IMR-90 (cell line): ENCODE measurements at regions not wholly inside any gene's neighbourhood (a gene's known extent, or its start where the extent isn't known, plus 50 kb on each side); places are given as distances from the start of the nearest gene placed in this dataset.

ENCODE experiments used
- ATAC-seq: fragments of 200-7000 bp; cut with Tn5 transposase; 2 replicates; pipeline ENCODE4 v1.9.1; 2020; ENCODE audit warnings: low read depth, mild to moderate bottlenecking, moderate library complexity
- BruUV-seq: library from RNA; stranded (reverse); fragments of 400-500 nt; replicated peaks from 2 replicates; lab custom pipeline; 2021; lab: Mats Ljungman, UMichigan
- CTCF ChIA-PET: fragments of 300-600 bp; formaldehyde crosslinking; extraction: SDS; loops from one replicate; lab custom pipeline; 2021; ENCODE audit warnings: antibody characterized with exemption; lab: Yijun Ruan, JAX
- POLR2A ChIA-PET: fragments of 300-600 bp; sonication (Branson Sonifier 250); formaldehyde crosslinking; loops from one replicate; lab custom pipeline; 2022; ENCODE audit warnings: antibody characterized with exemption; ENCODE audit not compliant: unreplicated experiment; lab: Charles Lee
- DNase-seq: peaks from one replicate; pipeline ENCODE4 v3.0.0; 2013
- H2AFZ ChIP-seq: replicated peaks from 2 replicates; pipeline ENCODE3; 2013; ENCODE audit warnings: low read length, mild to moderate bottlenecking; ENCODE audit not compliant: poor library complexity
- H2AK5ac ChIP-seq: 2 replicates; pipeline ENCODE4 v1.6.1; 2013; ENCODE audit warnings: low read depth, low read length, inconsistent platforms
- H2AK9ac ChIP-seq: replicated peaks from 2 replicates; pipeline ENCODE3; 2013; ENCODE audit warnings: mild to moderate bottlenecking, low read depth, low read length, moderate library complexity; ENCODE audit not compliant: poor library complexity
- H2BK120ac ChIP-seq: 2 replicates; pipeline ENCODE4 v1.6.1; 2013; ENCODE audit warnings: low read depth, low read length, inconsistent platforms
- H2BK15ac ChIP-seq: 3 replicates; pipeline ENCODE4 v1.6.1; 2013; ENCODE audit warnings: low read depth, low read length, inconsistent platforms
- H2BK20ac ChIP-seq: 2 replicates; pipeline ENCODE4 v1.6.1; 2013; ENCODE audit warnings: low read depth, mild to moderate bottlenecking, inconsistent platforms, low read length, moderate library complexity
- H2BK5ac ChIP-seq: 2 replicates; pipeline ENCODE4 v1.6.1; 2013; ENCODE audit warnings: mild to moderate bottlenecking, low read depth, low read length, inconsistent platforms; ENCODE audit not compliant: poor library complexity, severe bottlenecking
- H3K14ac ChIP-seq: replicated peaks from 2 replicates; pipeline ENCODE4 v1.6.1; 2013; ENCODE audit warnings: low read depth, low read length, inconsistent platforms
- H3K18ac ChIP-seq: 2 replicates; pipeline ENCODE4 v1.6.1; 2013; ENCODE audit warnings: low read depth, low read length, control low read depth
- H3K23ac ChIP-seq: 2 replicates; pipeline ENCODE4 v1.6.1; 2013; ENCODE audit warnings: low read depth, low read length, inconsistent platforms
- H3K27ac ChIP-seq: 2 replicates; pipeline ENCODE4 v1.5.1; 2013; ENCODE audit warnings: mild to moderate bottlenecking, control low read depth, low read length; ENCODE audit not compliant: insufficient read depth
- H3K27me3 ChIP-seq: 2 replicates; pipeline ENCODE4 v1.6.1; 2013; ENCODE audit warnings: low read length; ENCODE audit not compliant: control insufficient read depth, insufficient read depth
- H3K36me3 ChIP-seq: 2 replicates; pipeline ENCODE4 v1.6.1; 2013; ENCODE audit warnings: low read length, mixed read lengths; ENCODE audit not compliant: control insufficient read depth, insufficient read depth
- H3K4ac ChIP-seq: 2 replicates; pipeline ENCODE4 v1.6.1; 2013; ENCODE audit warnings: low read depth, low read length, inconsistent platforms
- H3K4me1 ChIP-seq: 2 replicates; pipeline ENCODE4 v1.6.1; 2013; ENCODE audit warnings: low read length, mixed read lengths; ENCODE audit not compliant: control insufficient read depth, insufficient read depth
- H3K4me2 ChIP-seq: 2 replicates; pipeline ENCODE4 v1.6.1; 2013; ENCODE audit warnings: low read depth, mild to moderate bottlenecking, control low read depth, low read length, moderate library complexity
- H3K4me3 ChIP-seq: 2 replicates; pipeline ENCODE4 v1.5.1; 2013; ENCODE audit warnings: low read depth, mild to moderate bottlenecking, control low read depth, low read length, moderate library complexity; ENCODE audit not compliant: insufficient read depth
- H3K56ac ChIP-seq: 2 replicates; pipeline ENCODE4 v1.6.1; 2013; ENCODE audit warnings: low read length, inconsistent platforms; ENCODE audit not compliant: insufficient read depth; ENCODE audit errors: extremely low read depth
- H3K79me1 ChIP-seq, 2 experiments: 2 replicates each; pipeline ENCODE4 v1.6.1; 2013; ENCODE audit warnings: low read length in 2 of 2, inconsistent platforms in 1 of 2, low read depth in 1 of 2
- H3K9ac ChIP-seq: 2 replicates; pipeline ENCODE4 v1.6.1; 2013; ENCODE audit warnings: low read depth, low read length, control low read depth
- H3K9me1 ChIP-seq: 2 replicates; pipeline ENCODE4 v1.6.1; 2013; ENCODE audit warnings: low read length, inconsistent platforms; ENCODE audit not compliant: insufficient read depth
- H3K9me3 ChIP-seq: 2 replicates; pipeline ENCODE4 v1.6.1; 2013; ENCODE audit warnings: low read length; ENCODE audit not compliant: control insufficient read depth, insufficient read depth
- H4K20me1 ChIP-seq: 2 replicates; pipeline ENCODE4 v1.6.1; 2013; ENCODE audit warnings: low read length, inconsistent platforms; ENCODE audit not compliant: insufficient read depth
- H4K5ac ChIP-seq: 2 replicates; pipeline ENCODE4 v1.6.1; 2013; ENCODE audit warnings: mild to moderate bottlenecking, low read depth, low read length, control low read depth
- H4K8ac ChIP-seq, 2 experiments: 2 replicates each; pipeline ENCODE4 v1.6.1; 2013; ENCODE audit warnings: low read depth in 2 of 2, low read length in 2 of 2, control low read depth in 1 of 2, inconsistent platforms in 1 of 2
- H4K91ac ChIP-seq: 2 replicates; pipeline ENCODE4 v1.6.1; 2013; ENCODE audit warnings: low read depth, low read length, inconsistent platforms; ENCODE audit not compliant: insufficient read depth
- BHLHE40 ChIP-seq: fragments of 150-350 bp; IDR thresholded peaks from 2 replicates; pipeline ENCODE4 v1.6.1; 2016; ENCODE audit warnings: mild to moderate bottlenecking, low read depth, low read length
- CEBPB ChIP-seq: IDR thresholded peaks from 2 replicates; pipeline ENCODE4 v1.6.1; 2012; ENCODE audit warnings: low read depth, low read length, improper control_type of control experiment
- CHD1 ChIP-seq: IDR thresholded peaks from 2 replicates; pipeline ENCODE4 v1.6.1; 2012; ENCODE audit warnings: low read depth, low read length, improper control_type of control experiment
- CTCF ChIP-seq: conservative IDR thresholded peaks from 2 replicates; pipeline ENCODE4 v1.5.1; 2012; ENCODE audit warnings: mild to moderate bottlenecking, low read depth, low read length, improper control_type of control experiment
- ELK1 ChIP-seq: fragments of 150-350 bp; IDR thresholded peaks from 2 replicates; pipeline ENCODE4 v1.6.1; 2016; ENCODE audit warnings: low read depth, mild to moderate bottlenecking, low read length, moderate library complexity, borderline replicate concordance
- FOS ChIP-seq: fragments of 150-350 bp; IDR thresholded peaks from 2 replicates; pipeline ENCODE4 v1.6.1; 2016; ENCODE audit warnings: low read depth, low read length
- MAFK ChIP-seq: IDR thresholded peaks from 2 replicates; pipeline ENCODE4 v1.6.1; 2012; ENCODE audit warnings: low read depth, low read length, improper control_type of control experiment
- MAZ ChIP-seq: IDR thresholded peaks from 2 replicates; pipeline ENCODE4 v1.6.1; 2012; ENCODE audit warnings: low read depth, mild to moderate bottlenecking, low read length, improper control_type of control experiment, moderate library complexity, borderline replicate concordance
- POLR2A ChIP-seq: IDR thresholded peaks from 2 replicates; pipeline ENCODE4 v1.6.1; 2012; ENCODE audit warnings: mild to moderate bottlenecking, low read depth, low read length
- RAD21 ChIP-seq: IDR thresholded peaks from 2 replicates; pipeline ENCODE4 v1.6.1; 2012; ENCODE audit warnings: low read length, improper control_type of control experiment
- RCOR1 ChIP-seq: IDR thresholded peaks from 2 replicates; pipeline ENCODE4 v1.6.1; 2012; ENCODE audit warnings: mild to moderate bottlenecking, low read length, improper control_type of control experiment; ENCODE audit not compliant: insufficient replicate concordance
- SMC3 ChIP-seq: fragments of 150-350 bp; IDR thresholded peaks from 2 replicates; pipeline ENCODE4 v1.6.1; 2016; ENCODE audit warnings: low read depth, mild to moderate bottlenecking, antibody characterized with exemption, low read length, moderate library complexity
- USF2 ChIP-seq: fragments of 150-350 bp; IDR thresholded peaks from 2 replicates; pipeline ENCODE4 v1.6.1; 2017; ENCODE audit warnings: mild to moderate bottlenecking, antibody characterized with exemption, low read length, low read depth
- WGBS, 2 experiments: methylation state at CpG; one replicate each; pipeline versions ENCODE4 v1.1.5 to v1.1.7; 2013; ENCODE audit warnings: missing lambda C conversion rate in 2 of 2; ENCODE audit not compliant: insufficient read length in 1 of 2; ENCODE audit errors: extremely low coverage in 2 of 2; 5-methylcytosine and 5-hydroxymethylcytosine counted together
- dilution Hi-C: fragments of 300-500 bp; cut with HindIII; formaldehyde crosslinking; loops from one replicate; pipeline ENCODE4 v1.14.3; 2018; ENCODE audit warnings: low sequenced_read_pairs; ENCODE audit not compliant: unreplicated experiment
- in situ Hi-C: fragments of 300-500 bp; cut with MboI; formaldehyde crosslinking; loops from 3 replicates; pipeline ENCODE4 v1.14.3; 2019; ENCODE audit warnings: low sequenced_read_pairs, inconsistent platforms, mixed read lengths
- intact Hi-C: fragments of 100-400 bp; cut with micrococcal nuclease; formaldehyde crosslinking; loops from 2 replicates; pipeline ENCODE4 v1.10.0; 2022

GRCh38 chr12:60684988-60685655 is 1089.3 kb downstream of the SLC16A7 start:
- Histone ChIP-seq H2BK120ac (no peak overlapping the region), H3K4ac (no peak overlapping the region), H3K18ac (no peak overlapping the region), H4K8ac (no peak overlapping the region), H2BK20ac (no peak overlapping the region), H3K56ac (no peak overlapping the region), H3K27ac (no peak overlapping the region), H3K4me1 (no peaks in the 10 kb centered on the region), H3K9me3 (peaks cover 8% of the 10 kb centered on the region), H2BK15ac (no peak overlapping the region), H4K5ac (no peak overlapping the region), H3K4me2 (no peak overlapping the region), H2AK9ac (no peak overlapping the region), H3K9ac (no peak overlapping the region), H2BK5ac (no peak overlapping the region), H2AFZ (no peak overlapping the region), H3K9me1 (no peaks in the 10 kb centered on the region), H3K27me3 (no peaks in the 10 kb centered on the region), H4K20me1 (no peaks in the 10 kb centered on the region), H3K23ac (no peak overlapping the region), H3K14ac (no peak overlapping the region), H3K36me3 (no peaks in the 10 kb centered on the region), H2AK5ac (no peak overlapping the region), H3K79me1 (no peaks in the 10 kb centered on the region), H4K91ac (no peak overlapping the region), H3K4me3 (no peak overlapping the region)
- TF ChIP-seq RAD21 (no peak), ELK1 (no peak), CHD1 (no peak), BHLHE40 (no peak), MAZ (no peak), RCOR1 (no peak), SMC3 (no peak), POLR2A (no peak), CEBPB (no peak), USF2 (no peak), CTCF (no peak), MAFK (no peak), FOS (no peak)
- no peak for DNase-seq
- no TSS peak for BruUV-seq
- CTCF ChIA-PET = no interaction called here
- dilution Hi-C loops = no loop called here
- no peak for ATAC-seq
- POLR2A ChIA-PET = no interaction called here
- WGBS, 2 experiments = no CpG with 5 or more reads among the region's 12 CpGs
- in situ Hi-C loops = no loop called here
- intact Hi-C loops = no loop called here
